Retinal pigment epithelial cell (primary cell): ENCODE measurements at regions not wholly inside any gene's neighbourhood (a gene's known extent, or its start where the extent isn't known, plus 50 kb on each side); places are given as distances from the start of the nearest gene placed in this dataset.

ENCODE experiments used
- DNase-seq: peaks from one replicate; pipeline ENCODE4 v3.0.0-alpha.2; 2010; ENCODE audit warnings: low read depth
- H3K4me3 ChIP-seq: 2 replicates; pipeline ENCODE4 v1.5.1; 2011; ENCODE audit warnings: mild to moderate bottlenecking, low read length, control low read depth, moderate library complexity
- TF ChIP-seq, protein P1 (sequence below): conservative IDR thresholded peaks from 2 replicates; pipeline ENCODE4 v1.5.1; 2011; ENCODE audit warnings: low read depth, low read length, control low read depth, inconsistent platforms

DNA sequence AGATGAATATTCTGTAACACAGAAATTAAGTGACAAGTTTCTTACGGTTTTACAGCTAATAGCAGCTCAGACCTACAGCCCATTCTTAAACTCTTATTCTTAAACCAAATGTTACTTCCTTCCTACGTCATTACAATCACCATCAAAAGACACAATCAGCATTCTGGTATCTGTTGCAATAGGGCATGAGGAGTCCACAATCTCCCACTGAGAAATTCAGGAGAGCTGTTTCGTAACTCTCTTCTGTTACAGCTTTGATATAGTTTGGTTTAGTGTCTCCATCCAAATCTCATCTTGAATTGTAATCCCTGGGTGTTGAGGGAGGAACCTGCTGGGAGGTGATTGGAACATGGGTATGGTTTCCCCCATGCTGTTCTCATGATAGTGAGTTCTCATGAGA is 163.4 kb downstream of the GAS1 start:
- TF ChIP-seq, protein P1, sequence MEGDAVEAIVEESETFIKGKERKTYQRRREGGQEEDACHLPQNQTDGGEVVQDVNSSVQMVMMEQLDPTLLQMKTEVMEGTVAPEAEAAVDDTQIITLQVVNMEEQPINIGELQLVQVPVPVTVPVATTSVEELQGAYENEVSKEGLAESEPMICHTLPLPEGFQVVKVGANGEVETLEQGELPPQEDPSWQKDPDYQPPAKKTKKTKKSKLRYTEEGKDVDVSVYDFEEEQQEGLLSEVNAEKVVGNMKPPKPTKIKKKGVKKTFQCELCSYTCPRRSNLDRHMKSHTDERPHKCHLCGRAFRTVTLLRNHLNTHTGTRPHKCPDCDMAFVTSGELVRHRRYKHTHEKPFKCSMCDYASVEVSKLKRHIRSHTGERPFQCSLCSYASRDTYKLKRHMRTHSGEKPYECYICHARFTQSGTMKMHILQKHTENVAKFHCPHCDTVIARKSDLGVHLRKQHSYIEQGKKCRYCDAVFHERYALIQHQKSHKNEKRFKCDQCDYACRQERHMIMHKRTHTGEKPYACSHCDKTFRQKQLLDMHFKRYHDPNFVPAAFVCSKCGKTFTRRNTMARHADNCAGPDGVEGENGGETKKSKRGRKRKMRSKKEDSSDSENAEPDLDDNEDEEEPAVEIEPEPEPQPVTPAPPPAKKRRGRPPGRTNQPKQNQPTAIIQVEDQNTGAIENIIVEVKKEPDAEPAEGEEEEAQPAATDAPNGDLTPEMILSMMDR = no peak
- no peak overlapping the region for H3K4me3 ChIP-seq
- no peak for DNase-seq

DNA sequence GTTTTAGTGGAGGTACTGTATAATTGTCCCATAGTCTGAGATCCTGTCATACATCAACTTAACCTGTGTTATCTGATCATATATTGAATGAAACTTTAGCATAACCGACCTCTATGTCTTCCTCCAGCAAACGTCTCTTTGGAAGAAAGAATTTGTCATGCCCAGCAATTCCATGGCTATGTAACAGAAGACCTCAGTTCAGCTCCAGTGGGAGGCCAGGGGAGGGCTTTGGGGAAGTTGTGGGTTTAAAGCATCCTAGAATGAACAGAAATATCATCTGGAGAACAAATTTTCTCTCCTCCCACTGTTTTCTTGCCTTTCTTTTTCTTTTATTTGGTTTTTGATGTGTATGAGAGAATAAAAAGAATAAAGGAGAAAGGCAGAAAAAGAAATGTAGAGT is 164.5 kb downstream of the GAS1 start:
- DNase-seq = no peak
- H3K4me3 ChIP-seq = no peak overlapping the region
- TF ChIP-seq, protein P1 = no peak

DNA sequence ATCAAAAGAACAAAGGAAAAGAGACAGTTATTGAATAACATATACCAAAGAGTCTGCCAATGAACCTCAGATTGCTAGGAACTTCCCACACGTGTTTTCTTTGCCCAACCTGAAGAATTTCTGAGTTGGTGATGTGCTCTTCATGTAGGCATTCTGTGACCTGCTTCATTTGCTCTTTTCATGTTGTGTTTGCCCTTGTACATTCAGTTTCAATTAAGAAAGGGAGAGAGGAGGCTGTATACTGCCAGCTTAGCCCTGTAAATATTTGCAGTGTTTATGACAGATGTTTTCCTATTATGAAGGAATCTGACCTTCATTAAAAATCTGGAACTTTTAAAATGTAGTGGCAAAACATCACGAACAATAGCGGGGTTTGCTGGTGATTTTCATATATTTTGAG is 168.5 kb downstream of the GAS1 start:
- no peak for DNase-seq
- H3K4me3 ChIP-seq = no peak overlapping the region
- TF ChIP-seq, protein P1 = no peak

DNA sequence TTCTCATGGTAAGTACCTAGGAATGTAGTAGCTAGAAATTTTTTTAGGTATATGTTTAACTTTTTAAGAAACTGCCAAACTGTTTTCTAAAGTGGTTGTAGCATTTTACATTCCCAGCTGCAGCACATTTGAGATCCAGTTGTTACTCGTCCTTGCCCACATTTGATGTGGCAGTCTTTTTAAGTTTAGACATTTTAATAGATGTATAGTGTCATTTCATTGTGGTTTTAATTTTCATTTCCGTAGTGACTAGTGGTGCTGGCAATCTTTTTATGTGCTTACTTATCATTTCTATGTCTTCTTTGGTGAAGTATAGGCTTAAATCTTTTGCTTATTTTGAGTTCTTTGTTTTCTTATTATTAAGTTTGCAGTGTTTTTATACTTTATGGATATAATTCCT is 171.6 kb downstream of the GAS1 start:
- no peak for DNase-seq
- TF ChIP-seq, protein P1 = no peak
- H3K4me3 ChIP-seq = no peak overlapping the region

DNA sequence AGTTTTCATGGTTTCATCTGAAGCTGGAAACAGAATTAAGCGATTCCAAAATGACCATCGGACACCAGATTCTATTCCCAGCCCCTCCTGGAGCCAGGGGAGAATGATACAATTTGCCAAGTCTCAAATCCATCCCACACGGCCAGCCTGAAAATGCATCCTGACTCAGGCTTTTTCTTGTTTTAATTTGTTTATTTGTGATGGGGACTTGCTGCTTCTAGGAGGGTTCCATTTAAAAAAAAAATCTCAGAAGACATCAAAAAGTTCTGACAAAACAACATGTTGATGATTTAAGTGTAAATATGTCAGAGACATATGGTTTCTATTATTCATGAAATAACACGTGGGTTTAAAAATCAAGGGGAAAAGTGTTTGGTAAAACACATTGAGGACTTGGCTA is 173.2 kb downstream of the GAS1 start:
- no peak overlapping the region for H3K4me3 ChIP-seq
- no peak for DNase-seq
- TF ChIP-seq, protein P1 = no peak

DNA sequence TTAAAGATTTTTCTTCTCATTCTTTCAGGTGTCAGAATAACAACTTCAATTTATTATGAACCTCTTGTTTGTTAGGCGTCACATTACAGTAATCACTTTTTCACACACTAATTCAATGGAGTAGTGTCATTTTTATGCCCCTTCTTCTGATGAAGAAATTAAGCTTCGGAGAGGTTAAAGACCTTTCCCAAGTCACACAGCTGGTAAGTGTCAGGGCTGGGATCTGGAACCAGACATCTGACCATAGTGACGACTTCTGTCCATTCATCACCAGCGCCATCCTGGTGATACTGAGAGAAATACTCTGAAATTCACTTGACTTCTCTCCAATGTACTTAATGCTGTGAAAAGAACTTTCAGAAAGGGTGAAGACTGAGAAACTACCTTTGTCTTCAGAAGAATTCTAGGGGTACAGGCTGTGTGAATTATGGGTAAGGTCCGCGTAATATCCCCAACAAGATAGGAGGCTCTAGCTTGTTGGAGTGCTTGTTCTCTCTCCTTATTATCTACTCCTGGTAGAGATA is 173.8 kb downstream of the GAS1 start:
- TF ChIP-seq, protein P1 = no peak
- H3K4me3 ChIP-seq = no peak overlapping the region
- DNase-seq = no peak

DNA sequence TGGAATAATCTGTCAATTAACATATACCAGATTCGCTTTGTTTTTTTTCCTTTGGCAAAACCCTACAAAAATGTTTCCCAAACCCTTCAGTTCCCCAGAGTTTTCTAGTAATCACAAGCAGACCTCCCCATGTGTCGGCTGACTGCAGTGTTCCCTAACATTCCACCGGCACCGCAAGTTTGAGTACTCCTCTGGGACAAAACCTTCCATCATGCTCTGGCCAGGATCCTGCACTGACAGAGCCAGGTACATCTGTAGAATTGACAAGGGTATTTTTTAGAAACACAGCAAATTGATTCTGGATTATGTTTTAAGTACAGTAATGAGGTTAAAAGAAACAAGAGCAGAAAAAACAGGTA is 174.7 kb downstream of the GAS1 start:
- no peak for DNase-seq
- TF ChIP-seq, protein P1 = no peak
- no peak overlapping the region for H3K4me3 ChIP-seq
